ENCODE measurements at regions not wholly inside any gene's neighbourhood (a gene's known extent, or its start where the extent isn't known, plus 50 kb on each side); places are given as distances from the start of the nearest gene placed in this dataset.

DNA sequence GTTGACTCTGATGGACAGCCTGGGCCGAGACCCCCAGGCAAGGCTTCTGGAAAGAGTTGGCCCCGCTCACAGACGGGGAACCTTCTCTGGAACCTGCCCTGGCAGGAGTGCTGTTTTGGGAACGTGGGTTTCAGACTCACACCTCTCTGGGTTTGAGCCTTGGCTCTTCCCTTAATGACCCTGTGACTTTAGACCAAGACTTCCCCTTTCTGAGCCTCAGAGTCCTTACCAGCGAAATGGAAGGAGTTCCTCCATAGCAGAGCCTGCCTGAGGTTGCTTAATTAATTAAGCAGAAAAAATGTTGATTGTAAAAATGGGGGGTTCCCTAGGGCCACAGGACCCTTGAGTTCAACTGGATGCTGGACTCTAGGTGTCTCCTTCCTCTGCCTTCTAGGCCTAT, 408.2 kb downstream of the SEC14L1 start:
- TF ChIP-seq, protein P1, sequence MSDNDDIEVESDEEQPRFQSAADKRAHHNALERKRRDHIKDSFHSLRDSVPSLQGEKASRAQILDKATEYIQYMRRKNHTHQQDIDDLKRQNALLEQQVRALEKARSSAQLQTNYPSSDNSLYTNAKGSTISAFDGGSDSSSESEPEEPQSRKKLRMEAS (CRISPR knock-in tag; IDR thresholded peaks at IDR 0.05): no peak
- TF ChIP-seq, protein P2, sequence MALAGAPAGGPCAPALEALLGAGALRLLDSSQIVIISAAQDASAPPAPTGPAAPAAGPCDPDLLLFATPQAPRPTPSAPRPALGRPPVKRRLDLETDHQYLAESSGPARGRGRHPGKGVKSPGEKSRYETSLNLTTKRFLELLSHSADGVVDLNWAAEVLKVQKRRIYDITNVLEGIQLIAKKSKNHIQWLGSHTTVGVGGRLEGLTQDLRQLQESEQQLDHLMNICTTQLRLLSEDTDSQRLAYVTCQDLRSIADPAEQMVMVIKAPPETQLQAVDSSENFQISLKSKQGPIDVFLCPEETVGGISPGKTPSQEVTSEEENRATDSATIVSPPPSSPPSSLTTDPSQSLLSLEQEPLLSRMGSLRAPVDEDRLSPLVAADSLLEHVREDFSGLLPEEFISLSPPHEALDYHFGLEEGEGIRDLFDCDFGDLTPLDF (CRISPR knock-in tag; IDR thresholded peaks at IDR 0.05): no peak

Data from WTC11 (cell line).